Fibroblast of lung (primary cell): ENCODE measurements at regions not wholly inside any gene's neighbourhood (a gene's known extent, or its start where the extent isn't known, plus 50 kb on each side); places are given as distances from the start of the nearest gene placed in this dataset.

Experiments used
- DNase-seq, 2 donors: peaks; one replicate each; pipeline versions ENCODE4 v3.0.0 to v3.0.0-alpha.2; 2010; ENCODE audit warnings: low read depth in 2 of 2
- H2AFZ ChIP-seq: 2 replicates; pipeline ENCODE4 v1.5.1; 2012; ENCODE audit warnings: low read length, control low read depth, inconsistent platforms
- H3K27ac ChIP-seq: 2 replicates; pipeline ENCODE4 v1.5.1; 2011; ENCODE audit warnings: low read length, control low read depth; ENCODE audit not compliant: insufficient read depth
- H3K27me3 ChIP-seq: 2 replicates; pipeline ENCODE4 v1.5.1; 2011; ENCODE audit warnings: mild to moderate bottlenecking, low read length; ENCODE audit not compliant: control insufficient read depth, insufficient read depth
- H3K36me3 ChIP-seq: 2 replicates; pipeline ENCODE4 v1.5.1; 2011; ENCODE audit warnings: low read length; ENCODE audit not compliant: control insufficient read depth, insufficient read depth
- H3K4me1 ChIP-seq: 2 replicates; pipeline ENCODE4 v1.5.1; 2011; ENCODE audit warnings: low read length; ENCODE audit not compliant: control insufficient read depth, insufficient read depth; ENCODE audit errors: extremely low read depth
- H3K4me2 ChIP-seq: 2 replicates; pipeline ENCODE4 v1.5.1; 2011; ENCODE audit warnings: low read length, control low read depth; ENCODE audit not compliant: insufficient read depth; ENCODE audit errors: extremely low read depth
- H3K4me3 ChIP-seq, 4 experiments: fragments of 200-600 bp in 1 of 4; sonication (generic) in 1 of 4; replicated peaks in 1 of 4; 2 replicates each; pipeline ENCODE4 v1.5.1; 2011 to 2016; ENCODE audit warnings: low read length in 4 of 4, low read depth in 3 of 4, mild to moderate bottlenecking in 3 of 4, control low read depth in 2 of 4, inconsistent platforms in 1 of 4, mixed read lengths in 1 of 4; ENCODE audit not compliant: insufficient read depth in 1 of 4; ENCODE audit errors: control extremely low read depth in 1 of 4
- H3K79me2 ChIP-seq: 2 replicates; pipeline ENCODE4 v1.5.1; 2012; ENCODE audit warnings: mild to moderate bottlenecking, low read length, inconsistent platforms; ENCODE audit not compliant: control insufficient read depth, insufficient read depth
- H3K9ac ChIP-seq: 2 replicates; pipeline ENCODE4 v1.5.1; 2011; ENCODE audit warnings: mild to moderate bottlenecking, low read length, control low read depth; ENCODE audit not compliant: insufficient read depth
- H3K9me3 ChIP-seq: 2 replicates; pipeline ENCODE4 v1.5.1; 2012; ENCODE audit warnings: low read depth, low read length; ENCODE audit not compliant: control insufficient read depth, insufficient read depth
- H4K20me1 ChIP-seq: 2 replicates; pipeline ENCODE4 v1.5.1; 2011; ENCODE audit warnings: low read length; ENCODE audit not compliant: control insufficient read depth, insufficient read depth; ENCODE audit errors: extremely low read depth
- EZH2 ChIP-seq: IDR thresholded peaks from 2 replicates; pipeline ENCODE4 v1.5.1; 2012; ENCODE audit warnings: low read length, control low read depth, mild to moderate bottlenecking; ENCODE audit errors: missing control alignments
- TF ChIP-seq, protein P1 (sequence below), 2 donors: IDR thresholded peaks in 1 of 2; conservative IDR thresholded peaks in 1 of 2; 1 replicate in 1 of 2; 2 replicates in 1 of 2; pipeline ENCODE4 v1.5.1; 2011 to 2012; ENCODE audit warnings: low read length in 2 of 2, control low read depth in 1 of 2, inconsistent platforms in 1 of 2, low read depth in 1 of 2, mild to moderate bottlenecking in 1 of 2

DNA sequence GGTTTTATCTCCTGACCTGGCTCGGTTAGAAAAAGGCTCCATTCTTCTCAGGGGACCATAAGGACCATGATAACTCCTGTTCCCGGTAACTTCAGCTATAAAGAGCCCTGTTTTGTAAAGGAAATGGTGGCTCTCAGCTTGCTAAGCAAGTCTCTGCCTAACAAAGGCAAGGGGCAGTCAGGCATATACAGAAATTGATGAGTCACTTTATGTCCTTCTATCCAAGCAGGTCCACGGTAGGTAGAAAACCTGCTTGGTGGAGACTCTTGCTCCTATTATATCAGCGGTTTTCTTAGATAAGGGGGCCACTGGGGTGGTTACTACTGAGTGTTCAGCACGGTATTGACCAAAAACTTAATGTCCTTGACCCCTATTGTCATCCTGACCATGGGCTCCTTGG, 203.0 kb upstream of the KLF8 start:
- no peak overlapping the region for H3K9ac ChIP-seq
- no peaks in the 10 kb centered on the region for H4K20me1 ChIP-seq
- no peaks in the 10 kb centered on the region for H3K36me3 ChIP-seq
- no peak overlapping the region for H2AFZ ChIP-seq
- DNase-seq = no peak
- no peak overlapping the region for H3K27ac ChIP-seq
- no peaks in the 10 kb centered on the region for H3K9me3 ChIP-seq
- H3K4me2 ChIP-seq = no peak overlapping the region
- no peaks in the 10 kb centered on the region for H3K4me1 ChIP-seq
- TF ChIP-seq EZH2 = no peak
- TF ChIP-seq, protein P1, sequence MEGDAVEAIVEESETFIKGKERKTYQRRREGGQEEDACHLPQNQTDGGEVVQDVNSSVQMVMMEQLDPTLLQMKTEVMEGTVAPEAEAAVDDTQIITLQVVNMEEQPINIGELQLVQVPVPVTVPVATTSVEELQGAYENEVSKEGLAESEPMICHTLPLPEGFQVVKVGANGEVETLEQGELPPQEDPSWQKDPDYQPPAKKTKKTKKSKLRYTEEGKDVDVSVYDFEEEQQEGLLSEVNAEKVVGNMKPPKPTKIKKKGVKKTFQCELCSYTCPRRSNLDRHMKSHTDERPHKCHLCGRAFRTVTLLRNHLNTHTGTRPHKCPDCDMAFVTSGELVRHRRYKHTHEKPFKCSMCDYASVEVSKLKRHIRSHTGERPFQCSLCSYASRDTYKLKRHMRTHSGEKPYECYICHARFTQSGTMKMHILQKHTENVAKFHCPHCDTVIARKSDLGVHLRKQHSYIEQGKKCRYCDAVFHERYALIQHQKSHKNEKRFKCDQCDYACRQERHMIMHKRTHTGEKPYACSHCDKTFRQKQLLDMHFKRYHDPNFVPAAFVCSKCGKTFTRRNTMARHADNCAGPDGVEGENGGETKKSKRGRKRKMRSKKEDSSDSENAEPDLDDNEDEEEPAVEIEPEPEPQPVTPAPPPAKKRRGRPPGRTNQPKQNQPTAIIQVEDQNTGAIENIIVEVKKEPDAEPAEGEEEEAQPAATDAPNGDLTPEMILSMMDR (conservative IDR thresholded peaks at IDR 0.05 in 1 of 2, IDR thresholded peaks at IDR 0.05 in 1 of 2; ENCODE audit: low read depth in 1 of 2, low read length in 2 of 2) = no peak
- H3K4me3 ChIP-seq = no peak overlapping the region
- no peaks in the 10 kb centered on the region for H3K79me2 ChIP-seq
- no peaks in the 10 kb centered on the region for H3K27me3 ChIP-seq

GRCh38 chrX:56029691-56030090, 202.5 kb upstream of the KLF8 start:
- no peak for DNase-seq
- no peak overlapping the region for H3K4me3 ChIP-seq
- no peak overlapping the region for H2AFZ ChIP-seq
- H3K4me1 ChIP-seq = no peaks in the 10 kb centered on the region
- H3K9me3 ChIP-seq = no peaks in the 10 kb centered on the region
- no peaks in the 10 kb centered on the region for H3K36me3 ChIP-seq
- no peaks in the 10 kb centered on the region for H3K79me2 ChIP-seq
- no peak overlapping the region for H3K27ac ChIP-seq
- no peaks in the 10 kb centered on the region for H4K20me1 ChIP-seq
- H3K4me2 ChIP-seq = no peak overlapping the region
- no peaks in the 10 kb centered on the region for H3K27me3 ChIP-seq
- H3K9ac ChIP-seq = no peak overlapping the region
- TF ChIP-seq, protein P1 (conservative IDR thresholded peaks at IDR 0.05 in 1 of 2, IDR thresholded peaks at IDR 0.05 in 1 of 2; ENCODE audit: low read depth in 1 of 2, low read length in 2 of 2) = no peak
- TF ChIP-seq EZH2 = no peak

DNA sequence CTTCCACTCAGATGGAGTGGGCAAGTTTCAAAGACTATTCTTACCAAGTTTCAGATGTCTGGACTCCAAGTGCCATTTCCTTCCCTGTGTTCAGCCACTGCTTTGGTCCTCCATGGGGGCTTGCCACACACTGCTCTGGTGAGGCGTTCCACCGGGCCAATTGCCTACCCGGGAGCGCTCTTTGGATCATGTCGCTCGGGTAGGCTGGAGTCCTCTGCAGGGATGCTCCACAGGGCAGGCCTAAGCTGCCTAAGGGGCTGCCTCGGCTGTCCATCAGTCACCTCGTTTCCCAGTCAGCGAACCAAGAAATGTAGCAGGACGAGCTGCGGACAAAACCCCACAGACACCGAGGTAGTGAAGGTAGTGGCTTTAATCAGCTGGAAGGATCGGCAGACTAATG, 200.7 kb upstream of the KLF8 start:
- no peaks in the 10 kb centered on the region for H3K27me3 ChIP-seq
- no peak overlapping the region for H3K4me3 ChIP-seq
- no peaks in the 10 kb centered on the region for H3K36me3 ChIP-seq
- no peaks in the 10 kb centered on the region for H4K20me1 ChIP-seq
- H3K9ac ChIP-seq = no peak overlapping the region
- no peaks in the 10 kb centered on the region for H3K79me2 ChIP-seq
- no peak overlapping the region for H2AFZ ChIP-seq
- H3K9me3 ChIP-seq = no peaks in the 10 kb centered on the region
- DNase-seq = no peak
- TF ChIP-seq EZH2 = no peak
- no peak overlapping the region for H3K4me2 ChIP-seq
- no peak overlapping the region for H3K27ac ChIP-seq
- H3K4me1 ChIP-seq = no peaks in the 10 kb centered on the region
